HFFc6 (cell line): ENCODE measurements at regions not wholly inside any gene's neighbourhood (a gene's known extent, or its start where the extent isn't known, plus 50 kb on each side); places are given as distances from the start of the nearest gene placed in this dataset.

Experiments
- DNase-seq: peaks from one replicate; pipeline ENCODE4 v3.0.0-alpha.2; 2018
- H3K27ac Mint-ChIP-seq: 2 replicates; pipeline ENCODE4 v1.8.0; 2020; ENCODE audit warnings: mild to moderate bottlenecking, mixed read lengths
- H3K27me3 Mint-ChIP-seq: 2 replicates; pipeline ENCODE4 v1.8.0; 2021; ENCODE audit warnings: mild to moderate bottlenecking, moderate library complexity, mixed read lengths; ENCODE audit not compliant: insufficient read depth
- H3K36me3 Mint-ChIP-seq: 2 replicates; pipeline ENCODE4 v1.8.0; 2021; ENCODE audit warnings: low read depth, mixed read lengths
- H3K4me1 Mint-ChIP-seq: 2 replicates; pipeline ENCODE4 v1.8.0; 2020; ENCODE audit warnings: low read depth, mixed read lengths
- H3K4me3 Mint-ChIP-seq: 2 replicates; pipeline ENCODE4 v1.8.0; 2020; ENCODE audit warnings: mild to moderate bottlenecking, moderate library complexity, mixed read lengths
- H3K9me3 Mint-ChIP-seq: 2 replicates; pipeline ENCODE4 v1.8.0; 2020; ENCODE audit warnings: mild to moderate bottlenecking, mixed read lengths
- TF ChIP-seq, protein P1 (sequence below): fragments of 200-600 bp; sonication (generic); IDR thresholded peaks from 2 replicates; pipeline ENCODE4 v1.5.0; 2021; ENCODE audit warnings: antibody characterized with exemption, mild to moderate bottlenecking

GRCh38 chr10:60669501-60669900, 108.8 kb upstream of the CDK1 start:
- no peak for DNase-seq
- TF ChIP-seq, protein P1, sequence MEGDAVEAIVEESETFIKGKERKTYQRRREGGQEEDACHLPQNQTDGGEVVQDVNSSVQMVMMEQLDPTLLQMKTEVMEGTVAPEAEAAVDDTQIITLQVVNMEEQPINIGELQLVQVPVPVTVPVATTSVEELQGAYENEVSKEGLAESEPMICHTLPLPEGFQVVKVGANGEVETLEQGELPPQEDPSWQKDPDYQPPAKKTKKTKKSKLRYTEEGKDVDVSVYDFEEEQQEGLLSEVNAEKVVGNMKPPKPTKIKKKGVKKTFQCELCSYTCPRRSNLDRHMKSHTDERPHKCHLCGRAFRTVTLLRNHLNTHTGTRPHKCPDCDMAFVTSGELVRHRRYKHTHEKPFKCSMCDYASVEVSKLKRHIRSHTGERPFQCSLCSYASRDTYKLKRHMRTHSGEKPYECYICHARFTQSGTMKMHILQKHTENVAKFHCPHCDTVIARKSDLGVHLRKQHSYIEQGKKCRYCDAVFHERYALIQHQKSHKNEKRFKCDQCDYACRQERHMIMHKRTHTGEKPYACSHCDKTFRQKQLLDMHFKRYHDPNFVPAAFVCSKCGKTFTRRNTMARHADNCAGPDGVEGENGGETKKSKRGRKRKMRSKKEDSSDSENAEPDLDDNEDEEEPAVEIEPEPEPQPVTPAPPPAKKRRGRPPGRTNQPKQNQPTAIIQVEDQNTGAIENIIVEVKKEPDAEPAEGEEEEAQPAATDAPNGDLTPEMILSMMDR: no peak
- Mint-ChIP-seq H3K36me3 (no peaks in the 10 kb centered on the region), H3K4me3 (no peak overlapping the region), H3K27ac (no peak overlapping the region), H3K4me1 (peaks cover 5% of the 10 kb centered on the region), H3K27me3 (peaks cover 8% of the 10 kb centered on the region), H3K9me3 (no peaks in the 10 kb centered on the region)

GRCh38 chr10:60666221-60666620, 112.1 kb upstream of the CDK1 start:
- Mint-ChIP-seq H3K36me3 (no peaks in the 10 kb centered on the region), H3K4me3 (no peak overlapping the region), H3K4me1 (peaks cover 37% of the 10 kb centered on the region), H3K27me3 (peaks cover 3% of the 10 kb centered on the region), H3K9me3 (no peaks in the 10 kb centered on the region), H3K27ac (no peak overlapping the region)
- no peak for DNase-seq
- TF ChIP-seq, protein P1: no peak

- Mint-ChIP-seq H3K4me1 (peaks cover 47% of the 10 kb centered on the region), H3K27ac (no peak overlapping the region), H3K36me3 (no peaks in the 10 kb centered on the region), H3K9me3 (no peaks in the 10 kb centered on the region), H3K27me3 (0 out of 2 replicates have a peak, but pooled peaks cover 1% of the 10 kb centered on the region), H3K4me3 (no peak overlapping the region)
- DNase-seq: no peak
- TF ChIP-seq, protein P1: no peak
These were observed 113.4 kb upstream of the CDK1 start for GRCh38 chr10:60664859-60665258.

- TF ChIP-seq, protein P1: no peak
- peaks cover 47% of the 10 kb centered on the region for H3K4me1 Mint-ChIP-seq
- no peak for DNase-seq
- H3K36me3 Mint-ChIP-seq: no peaks in the 10 kb centered on the region
- no peaks in the 10 kb centered on the region for H3K9me3 Mint-ChIP-seq
- no peak overlapping the region for H3K4me3 Mint-ChIP-seq
- 0 out of 2 replicates have a peak, but pooled peaks cover 1% of the 10 kb centered on the region for H3K27me3 Mint-ChIP-seq
- H3K27ac Mint-ChIP-seq: no peak overlapping the region
These were observed 114.4 kb upstream of the CDK1 start for GRCh38 chr10:60663850-60664249.

DNA sequence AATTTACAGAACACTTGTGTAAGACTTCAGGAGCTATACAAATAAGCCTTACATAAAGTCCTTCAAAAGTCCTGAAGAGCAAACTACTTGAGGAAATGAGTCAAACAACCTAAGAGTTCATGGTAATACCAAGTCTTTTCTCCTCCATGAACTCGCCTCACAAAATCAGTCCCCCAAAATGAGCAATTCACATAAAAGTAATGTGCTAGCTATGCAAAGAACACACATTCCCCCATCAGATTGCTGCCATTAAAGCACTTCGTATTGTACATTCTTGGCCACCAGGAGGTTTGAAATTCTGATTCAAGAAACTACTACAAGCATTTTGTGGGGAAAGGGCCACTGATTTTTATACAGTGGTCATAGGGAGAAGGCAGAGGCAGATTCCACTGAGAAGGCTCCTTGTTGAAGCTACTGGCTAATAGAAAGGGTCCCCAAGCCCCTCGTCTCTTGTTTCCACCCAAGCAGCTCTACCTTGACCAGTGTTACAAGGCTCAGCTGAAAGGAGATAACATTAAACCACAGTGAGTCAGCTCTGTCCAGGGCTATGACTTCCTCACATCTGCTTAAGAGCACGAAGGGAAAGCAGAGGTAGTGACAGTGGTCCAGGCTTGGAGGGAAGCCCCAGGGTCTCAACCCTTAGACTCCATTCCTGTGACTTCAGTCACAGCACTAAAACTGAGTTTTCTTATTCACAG, 115.2 kb upstream of the CDK1 start:
- H3K9me3 Mint-ChIP-seq: no peaks in the 10 kb centered on the region
- 0 out of 2 replicates have a peak, but pooled peaks cover 1% of the 10 kb centered on the region for H3K27me3 Mint-ChIP-seq
- H3K4me3 Mint-ChIP-seq: peak overlapping the region; percentile 3; the same call in 1 of the 2 replicates
- peak; percentile 30 for DNase-seq
- no peaks in the 10 kb centered on the region; the same call in 1 of the 2 replicates for H3K36me3 Mint-ChIP-seq
- H3K4me1 Mint-ChIP-seq: peaks cover 47% of the 10 kb centered on the region
- peak overlapping the region; percentile 52; the same call in 1 of the 2 replicates for H3K27ac Mint-ChIP-seq
- TF ChIP-seq, protein P1: peak; percentile 55
